ENCODE measurements at regions not wholly inside any gene's neighbourhood (a gene's known extent, or its start where the extent isn't known, plus 50 kb on each side); places are given as distances from the start of the nearest gene placed in this dataset.

DNA sequence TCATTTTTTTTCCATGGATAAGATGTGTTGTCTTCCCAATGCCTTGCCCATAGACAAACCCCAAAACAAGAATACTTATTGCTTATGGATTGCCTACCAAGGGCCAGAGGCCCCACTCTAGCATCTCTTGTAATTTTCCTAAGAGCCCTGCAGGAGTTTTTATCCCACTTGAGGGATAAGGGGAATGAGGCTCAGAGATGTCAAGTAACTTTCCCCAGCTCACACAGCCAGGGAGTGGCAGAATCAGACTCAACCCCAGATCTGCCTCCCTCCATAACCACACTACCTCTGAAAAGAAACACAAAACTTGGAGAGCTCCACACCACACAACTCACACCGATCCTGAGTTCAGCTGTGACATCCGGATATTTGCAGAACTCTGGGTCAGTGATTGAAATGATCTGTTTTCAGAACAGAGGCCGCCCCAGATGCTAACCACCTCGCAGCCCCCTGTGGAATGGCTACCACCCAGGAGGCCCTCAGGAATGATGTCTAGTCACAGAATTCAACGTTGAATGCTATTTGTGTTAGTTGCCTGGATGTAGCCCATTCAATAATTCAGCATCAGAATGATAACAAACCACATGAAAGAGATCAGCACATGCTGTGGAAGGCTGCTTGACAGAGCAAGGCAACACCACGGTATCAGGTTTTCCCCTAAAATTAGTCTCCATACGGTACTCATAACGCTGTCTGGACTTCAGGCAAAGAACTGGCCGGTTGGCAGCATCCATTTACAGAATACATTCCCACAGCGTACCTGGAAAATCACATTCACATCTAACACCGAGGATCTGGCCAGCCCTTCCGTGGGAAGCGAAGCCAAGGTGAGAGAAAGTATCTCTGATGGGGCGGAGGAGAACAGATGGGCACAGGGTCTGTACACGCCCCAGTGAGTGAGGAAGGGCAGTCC is 231.9 kb downstream of the TOMM20 start:
- TF ChIP-seq CTCF (IDR thresholded peaks at IDR 0.05) (no peak), POLR2AphosphoS5 (IDR thresholded peaks at IDR 0.05) (no peak), POLR2A (IDR thresholded peaks at IDR 0.05) (no peak)

Data from breast epithelium (tissue), 3 donors.